GM12873 (cell line): ENCODE measurements at regions not wholly inside any gene's neighbourhood (a gene's known extent, or its start where the extent isn't known, plus 50 kb on each side); places are given as distances from the start of the nearest gene placed in this dataset.

Experiments
- CTCF ChIP-seq: IDR thresholded peaks from 2 replicates; pipeline ENCODE4 v1.5.1; 2012; ENCODE audit warnings: low read depth, mild to moderate bottlenecking, moderate library complexity, low read length, control low read depth; ENCODE audit not compliant: insufficient read depth; ENCODE audit errors: missing control alignments

- no peak for TF ChIP-seq CTCF
Measured at GRCh38 chrX:121122332-121122731, 74.9 kb downstream of the GLUD2 start.

- no peak for TF ChIP-seq CTCF
Measured at GRCh38 chrX:121128925-121129877, 81.8 kb downstream of the GLUD2 start.

- no peak for TF ChIP-seq CTCF
Measured at GRCh38 chrX:121132675-121133074, 85.3 kb downstream of the GLUD2 start.

- no peak for TF ChIP-seq CTCF
Measured at GRCh38 chrX:121135488-121136207, 88.2 kb downstream of the GLUD2 start.

- no peak for TF ChIP-seq CTCF
Measured at GRCh38 chrX:121146059-121146628, 98.7 kb downstream of the GLUD2 start.

- no peak for TF ChIP-seq CTCF
Measured at GRCh38 chrX:121150217-121150616, 102.8 kb downstream of the GLUD2 start.

GRCh38 chrX:121151293-121151692 is 103.9 kb downstream of the GLUD2 start:
- no peak for TF ChIP-seq CTCF
